DND-41 (cell line): ENCODE measurements at regions not wholly inside any gene's neighbourhood (a gene's known extent, or its start where the extent isn't known, plus 50 kb on each side); places are given as distances from the start of the nearest gene placed in this dataset.
"Not testable (repeated sequence)": the region's sequence is repeated elsewhere in the genome, so short reads cannot be mapped to it uniquely, and the experiment has no call there.

Source experiments
- ATAC-seq: fragments of 200-7000 bp; cut with Tn5 transposase; 3 replicates; pipeline ENCODE4 v1.9.1; 2021; ENCODE audit warnings: low read depth; ENCODE audit not compliant: insufficient read depth
- DNase-seq: peaks from one replicate; pipeline ENCODE4 v3.0.0-alpha.2; 2020
- H2AFZ ChIP-seq: 2 replicates; pipeline ENCODE4 v1.6.0; 2012; ENCODE audit warnings: low read depth, low read length
- H3K27ac ChIP-seq: 2 replicates; pipeline ENCODE4 v1.5.1; 2012; ENCODE audit warnings: low read length, inconsistent platforms
- H3K27me3 ChIP-seq: fragments of 200-600 bp; sonication (generic); 2 replicates; pipeline ENCODE4 v1.6.0; 2012; ENCODE audit warnings: low read length, mild to moderate bottlenecking, inconsistent platforms; ENCODE audit not compliant: insufficient read depth, poor library complexity
- H3K36me3 ChIP-seq: 2 replicates; pipeline ENCODE4 v1.5.1; 2012; ENCODE audit warnings: low read length, inconsistent platforms; ENCODE audit not compliant: insufficient read depth
- H3K4me1 ChIP-seq: 2 replicates; pipeline ENCODE4 v1.5.1; 2012; ENCODE audit warnings: mild to moderate bottlenecking, low read length; ENCODE audit not compliant: insufficient read depth
- H3K4me2 ChIP-seq: 2 replicates; pipeline ENCODE4 v1.6.0; 2012; ENCODE audit warnings: mild to moderate bottlenecking, moderate library complexity, low read length, inconsistent platforms; ENCODE audit not compliant: insufficient read depth
- H3K4me3 ChIP-seq, 2 experiments: fragments of 200-600 bp in 1 of 2; shearing (Covaris generic) in 1 of 2; 2 replicates each; pipeline ENCODE4 v1.5.1; 2012 to 2016; ENCODE audit warnings: inconsistent platforms in 2 of 2, low read length in 2 of 2, mild to moderate bottlenecking in 2 of 2, low read depth in 1 of 2, moderate library complexity in 1 of 2
- H3K79me2 ChIP-seq: 2 replicates; pipeline ENCODE4 v1.6.0; 2012; ENCODE audit warnings: low read length, inconsistent platforms; ENCODE audit not compliant: insufficient read depth
- H3K9ac ChIP-seq: 2 replicates; pipeline ENCODE4 v1.6.0; 2012; ENCODE audit warnings: low read depth, mild to moderate bottlenecking, inconsistent platforms, low read length, moderate library complexity
- H3K9me3 ChIP-seq: 2 replicates; pipeline ENCODE4 v1.5.1; 2012; ENCODE audit warnings: low read length, moderate library complexity, mild to moderate bottlenecking, inconsistent platforms; ENCODE audit not compliant: insufficient read depth, severe bottlenecking
- H4K20me1 ChIP-seq: 2 replicates; pipeline ENCODE4 v1.6.0; 2012; ENCODE audit warnings: low read length; ENCODE audit not compliant: insufficient read depth
- CTCF ChIP-seq: IDR thresholded peaks from 2 replicates; pipeline ENCODE4 v1.5.1; 2012; ENCODE audit warnings: borderline replicate concordance, low read length, moderate library complexity, mild to moderate bottlenecking; ENCODE audit not compliant: poor library complexity, severe bottlenecking; ENCODE audit errors: extremely low read depth
- EZH2 ChIP-seq: IDR thresholded peaks from 3 replicates; pipeline ENCODE4 v1.6.1; 2012; ENCODE audit warnings: borderline replicate concordance, low read depth, mild to moderate bottlenecking, moderate library complexity, low read length, inconsistent platforms; ENCODE audit not compliant: severe bottlenecking

- Histone ChIP-seq H3K27me3 (no peaks in the 10 kb centered on the region), H3K36me3 (no peaks in the 10 kb centered on the region), H2AFZ (no peak overlapping the region), H3K4me3 (no peak overlapping the region), H3K4me2 (no peak overlapping the region), H3K9me3 (no peaks in the 10 kb centered on the region), H4K20me1 (no peaks in the 10 kb centered on the region), H3K9ac (no peak overlapping the region), H3K27ac (no peak overlapping the region), H3K79me2 (no peaks in the 10 kb centered on the region), H3K4me1 (no peaks in the 10 kb centered on the region)
- DNase-seq (no peak), ATAC-seq (no peak)
- no peak for TF ChIP-seq CTCF
- no peak for TF ChIP-seq EZH2
Observed at GRCh38 chr6:141830530-141830929, 302.2 kb upstream of the GJE1 start.

GRCh38 chr6:141829566-141830360 is 303.0 kb upstream of the GJE1 start:
- H3K27me3 ChIP-seq, result no peaks in the 10 kb centered on the region
- TF ChIP-seq EZH2 (no peak), CTCF (no peak)
- no peak overlapping the region for H3K27ac ChIP-seq
- no peaks in the 10 kb centered on the region for H3K36me3 ChIP-seq
- ATAC-seq (no peak), DNase-seq (no peak)
- H3K9ac ChIP-seq, result no peak overlapping the region
- H3K4me2 ChIP-seq, result no peak overlapping the region
- H3K9me3 ChIP-seq, result no peaks in the 10 kb centered on the region
- no peak overlapping the region for H3K4me3 ChIP-seq
- no peak overlapping the region for H2AFZ ChIP-seq
- no peaks in the 10 kb centered on the region for H4K20me1 ChIP-seq
- no peaks in the 10 kb centered on the region for H3K79me2 ChIP-seq
- no peaks in the 10 kb centered on the region for H3K4me1 ChIP-seq

GRCh38 chr6:141824350-141824749 is 308.4 kb upstream of the GJE1 start:
- DNase-seq (no peak), ATAC-seq (no peak)
- Histone ChIP-seq H3K9ac (no peak overlapping the region), H3K27me3 (no peaks in the 10 kb centered on the region), H3K27ac (no peak overlapping the region), H3K4me3 (no peak overlapping the region), H2AFZ (no peak overlapping the region), H3K4me1 (no peaks in the 10 kb centered on the region), H3K79me2 (no peaks in the 10 kb centered on the region), H4K20me1 (no peaks in the 10 kb centered on the region), H3K36me3 (no peaks in the 10 kb centered on the region), H3K9me3 (no peaks in the 10 kb centered on the region), H3K4me2 (no peak overlapping the region)
- TF ChIP-seq EZH2, result no peak
- TF ChIP-seq CTCF, result no peak

GRCh38 chr6:141815039-141815438 is 317.7 kb upstream of the GJE1 start:
- not testable (repeated sequence) for H3K36me3 ChIP-seq, H4K20me1 ChIP-seq, H2AFZ ChIP-seq, DNase-seq, H3K9ac ChIP-seq, H3K4me2 ChIP-seq, H3K4me3 ChIP-seq, H3K9me3 ChIP-seq, H3K27ac ChIP-seq, H3K27me3 ChIP-seq, ATAC-seq, H3K4me1 ChIP-seq, H3K79me2 ChIP-seq
